ENCODE measurements at regions not wholly inside any gene's neighbourhood (a gene's known extent, or its start where the extent isn't known, plus 50 kb on each side); places are given as distances from the start of the nearest gene placed in this dataset.
"Not testable (repeated sequence)": the region's sequence is repeated elsewhere in the genome, so short reads cannot be mapped to it uniquely, and the experiment has no call there.

- DNase-seq = no peak
Observed at GRCh38 chr11:71150859-71151258, 101.5 kb downstream of the SHANK2 start.

GRCh38 chr11:71148716-71149115 lies 103.7 kb downstream of the SHANK2 start:
- DNase-seq = no peak

GRCh38 chr11:71147331-71147730 lies 105.0 kb downstream of the SHANK2 start:
- no peak for DNase-seq

- no peak for DNase-seq
Observed at GRCh38 chr11:71146846-71147245, 105.5 kb downstream of the SHANK2 start.

- no peak for DNase-seq
Observed at GRCh38 chr11:71145988-71146824, 106.2 kb downstream of the SHANK2 start.

- DNase-seq = no peak
Observed at GRCh38 chr11:71145368-71145767, 107.0 kb downstream of the SHANK2 start.

- no peak for DNase-seq
Observed at GRCh38 chr11:71144736-71145135, 107.6 kb downstream of the SHANK2 start.

- no peak for DNase-seq
Observed at GRCh38 chr11:71144010-71144409, 108.4 kb downstream of the SHANK2 start.

- no peak for DNase-seq
Observed at GRCh38 chr11:71140206-71140919, 112.0 kb downstream of the SHANK2 start.

- no peak for DNase-seq
Observed at GRCh38 chr11:71139516-71140205, 112.7 kb downstream of the SHANK2 start.

- no peak for DNase-seq
Observed at GRCh38 chr11:71138737-71139425, 113.5 kb downstream of the SHANK2 start.

- DNase-seq = no peak
Observed at GRCh38 chr11:71137376-71137775, 115.0 kb downstream of the SHANK2 start.

GRCh38 chr11:71136095-71136845 lies 116.1 kb downstream of the SHANK2 start:
- no peak for DNase-seq

GRCh38 chr11:71135112-71135511 lies 117.3 kb downstream of the SHANK2 start:
- no peak for DNase-seq

- no peak for DNase-seq
Observed at GRCh38 chr11:71133946-71134345, 118.4 kb downstream of the SHANK2 start.

GRCh38 chr11:71131861-71132260 lies 120.5 kb downstream of the SHANK2 start:
- DNase-seq = no peak

GRCh38 chr11:71130106-71130505 lies 122.3 kb downstream of the SHANK2 start:
- no peak for DNase-seq

GRCh38 chr11:71129624-71130023 lies 122.8 kb downstream of the SHANK2 start:
- DNase-seq = peak; percentile 9

GRCh38 chr11:71127806-71128205 lies 124.6 kb downstream of the SHANK2 start:
- DNase-seq = no peak

GRCh38 chr11:71126401-71126800 lies 126.0 kb downstream of the SHANK2 start:
- not testable (repeated sequence) for DNase-seq

- no peak for DNase-seq
Observed at GRCh38 chr11:71125150-71125549, 127.2 kb downstream of the SHANK2 start.

GRCh38 chr11:71124127-71124526 lies 128.2 kb downstream of the SHANK2 start:
- DNase-seq = no peak

All from fibroblast of skin of abdomen (primary cell).